ENCODE measurements at regions not wholly inside any gene's neighbourhood (a gene's known extent, or its start where the extent isn't known, plus 50 kb on each side); places are given as distances from the start of the nearest gene placed in this dataset.

DNA sequence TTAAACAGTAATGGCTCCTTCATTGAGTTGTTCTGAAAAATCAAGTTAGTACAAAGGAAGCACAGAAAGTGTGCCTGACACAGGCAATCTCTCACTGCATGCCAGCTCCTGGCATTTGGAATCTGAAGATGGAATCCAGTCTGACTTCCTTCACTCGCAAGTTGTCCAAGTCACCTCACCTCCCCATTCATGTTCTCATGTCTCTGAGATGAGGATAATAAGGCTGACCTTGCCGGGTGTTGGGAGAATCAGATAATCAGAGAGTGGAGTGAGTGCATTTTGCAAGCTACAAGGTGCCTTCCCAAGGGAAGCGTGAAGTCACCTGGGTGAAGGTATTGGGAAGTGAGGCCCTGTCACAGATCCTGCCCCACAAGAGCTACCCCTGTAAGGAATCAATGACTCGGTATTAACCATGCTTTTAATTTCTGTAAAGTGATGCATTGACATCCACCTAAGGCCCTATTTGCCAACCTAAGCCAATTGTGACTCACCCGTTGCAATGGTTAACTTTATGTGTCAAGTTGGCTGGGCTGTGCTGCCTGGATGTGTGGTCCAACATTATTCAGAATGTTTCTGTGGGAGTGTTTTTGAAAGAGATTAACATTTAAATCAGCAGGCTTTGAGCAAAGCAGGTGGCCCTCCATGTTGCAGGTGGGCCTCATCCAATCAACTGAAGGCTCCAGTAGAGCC is 62.5 kb upstream of the TARBP1 start:
- TF ChIP-seq YY1 (IDR thresholded peaks at IDR 0.05) (no peak), RXRA (IDR thresholded peaks at IDR 0.05) (no peak), ATF3 (IDR thresholded peaks at IDR 0.05) (no peak), JUND (IDR thresholded peaks at IDR 0.05) (no peak), GABPA (IDR thresholded peaks at IDR 0.05 in 1 of 2, conservative IDR thresholded peaks at IDR 0.05 in 1 of 2) (no peak), SP1 (IDR thresholded peaks at IDR 0.05) (no peak), TAF1 (conservative IDR thresholded peaks at IDR 0.05) (no peak), RAD21 (IDR thresholded peaks at IDR 0.05) (no peak), EGR1 (IDR thresholded peaks at IDR 0.05; ENCODE audit: low read depth in 2 of 2) (no peak)
- TF ChIP-seq, protein P1, sequence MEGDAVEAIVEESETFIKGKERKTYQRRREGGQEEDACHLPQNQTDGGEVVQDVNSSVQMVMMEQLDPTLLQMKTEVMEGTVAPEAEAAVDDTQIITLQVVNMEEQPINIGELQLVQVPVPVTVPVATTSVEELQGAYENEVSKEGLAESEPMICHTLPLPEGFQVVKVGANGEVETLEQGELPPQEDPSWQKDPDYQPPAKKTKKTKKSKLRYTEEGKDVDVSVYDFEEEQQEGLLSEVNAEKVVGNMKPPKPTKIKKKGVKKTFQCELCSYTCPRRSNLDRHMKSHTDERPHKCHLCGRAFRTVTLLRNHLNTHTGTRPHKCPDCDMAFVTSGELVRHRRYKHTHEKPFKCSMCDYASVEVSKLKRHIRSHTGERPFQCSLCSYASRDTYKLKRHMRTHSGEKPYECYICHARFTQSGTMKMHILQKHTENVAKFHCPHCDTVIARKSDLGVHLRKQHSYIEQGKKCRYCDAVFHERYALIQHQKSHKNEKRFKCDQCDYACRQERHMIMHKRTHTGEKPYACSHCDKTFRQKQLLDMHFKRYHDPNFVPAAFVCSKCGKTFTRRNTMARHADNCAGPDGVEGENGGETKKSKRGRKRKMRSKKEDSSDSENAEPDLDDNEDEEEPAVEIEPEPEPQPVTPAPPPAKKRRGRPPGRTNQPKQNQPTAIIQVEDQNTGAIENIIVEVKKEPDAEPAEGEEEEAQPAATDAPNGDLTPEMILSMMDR (IDR thresholded peaks at IDR 0.05; ENCODE audit: low read depth, low read length, missing input control), result no peak

Measured in liver (tissue), 3 donors.